ENCODE measurements at regions not wholly inside any gene's neighbourhood (a gene's known extent, or its start where the extent isn't known, plus 50 kb on each side); places are given as distances from the start of the nearest gene placed in this dataset.

DNA sequence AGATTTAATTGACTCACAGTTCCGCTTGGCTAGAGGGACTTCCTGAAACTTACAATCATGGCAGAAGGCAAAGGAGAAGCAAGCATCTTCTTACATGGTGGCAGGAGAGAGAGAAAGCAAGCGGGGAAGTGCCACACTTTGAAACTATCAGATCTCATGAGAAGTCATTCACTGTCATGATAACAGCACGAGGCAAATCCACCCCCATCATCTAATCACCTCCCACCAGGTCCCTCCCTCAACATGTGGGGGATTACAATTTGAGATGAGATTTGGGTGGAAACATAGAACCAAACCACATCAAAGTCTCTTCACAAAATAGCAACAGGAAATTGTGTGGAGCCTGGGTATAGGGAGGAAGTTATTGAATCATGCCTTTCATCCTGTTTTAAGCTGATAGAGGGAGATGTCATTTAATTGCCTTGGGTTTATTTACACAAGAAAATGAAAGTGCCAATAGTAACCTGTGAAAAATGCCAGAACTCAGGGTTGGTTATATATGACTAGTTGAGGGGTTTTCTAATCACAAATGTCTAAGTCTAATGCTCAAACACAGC is 624.8 kb upstream of the LMCD1 start:
- H3K36me3 ChIP-seq (ENCODE audit: low read depth) = no peaks in the 10 kb centered on the region
- H2AFZ ChIP-seq = no peak overlapping the region
- no peak overlapping the region for H3K9ac ChIP-seq
- no peaks in the 10 kb centered on the region for H3K9me2 ChIP-seq (ENCODE audit: insufficient read depth)
- H3K9me3 ChIP-seq (ENCODE audit: low read depth) = no peaks in the 10 kb centered on the region
- no peak overlapping the region for H3K27ac ChIP-seq
- no peaks in the 10 kb centered on the region for H3K79me2 ChIP-seq (ENCODE audit: insufficient read depth)
- in situ Hi-C loops (cut with MboI) = no loop called here
- DNase-seq = no peak
- H3K27me3 ChIP-seq (replicated peaks; ENCODE audit: insufficient read depth) = no peaks in the 10 kb centered on the region
- H3F3A ChIP-seq (ENCODE audit: insufficient read depth) = no peaks in the 10 kb centered on the region
- WGBS, 2 experiments (ENCODE audit: low coverage in 1 of 2, low lambda C conversion rate in 2 of 2, missing lambda C conversion rate in 2 of 2) = 12 to 16% methylated on average over 3 of the region's 3 CpGs
- TF ChIP-seq EZH2phosphoT487 (IDR thresholded peaks at IDR 0.05; ENCODE audit: insufficient read depth, low read depth) (no peak), EZH2 (IDR thresholded peaks at IDR 0.05; ENCODE audit: insufficient read depth, poor library complexity, severe bottlenecking) (no peak)
- no peak overlapping the region for H3K4me2 ChIP-seq (ENCODE audit: unreplicated experiment)
- H3K4me3 ChIP-seq = no peak overlapping the region
- no peaks in the 10 kb centered on the region for H3K4me1 ChIP-seq (ENCODE audit: insufficient read depth)
- H4K20me1 ChIP-seq (ENCODE audit: insufficient read depth) = no peaks in the 10 kb centered on the region

DNA sequence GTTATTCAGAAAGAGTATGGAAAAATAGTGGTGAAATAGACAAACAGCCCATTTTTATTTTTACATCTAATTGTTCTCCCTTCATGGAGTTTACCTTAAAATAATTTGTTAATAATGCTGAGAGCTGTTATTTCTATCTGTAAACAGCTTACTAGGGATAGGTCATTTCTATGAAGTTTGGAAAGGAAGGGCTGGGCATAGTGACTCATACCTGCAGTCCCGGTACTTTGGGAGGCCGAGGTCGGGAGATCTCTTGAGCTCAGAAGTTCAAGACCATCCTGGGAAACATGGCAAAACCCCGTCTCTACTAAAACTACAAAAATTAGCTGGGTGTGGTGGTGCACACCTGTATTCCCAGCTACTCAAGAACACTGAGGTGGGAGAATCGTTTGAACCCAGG is 624.3 kb upstream of the LMCD1 start:
- DNase-seq = no peak

GRCh38 chr3:7879572-7879971 is 622.1 kb upstream of the LMCD1 start:
- no peaks in the 10 kb centered on the region for H4K20me1 ChIP-seq (ENCODE audit: insufficient read depth)
- no peak for TF ChIP-seq EZH2 (IDR thresholded peaks at IDR 0.05; ENCODE audit: insufficient read depth, poor library complexity, severe bottlenecking)
- TF ChIP-seq EZH2phosphoT487 (IDR thresholded peaks at IDR 0.05; ENCODE audit: insufficient read depth, low read depth) = no peak
- no peaks in the 10 kb centered on the region for H3K27me3 ChIP-seq (replicated peaks; ENCODE audit: insufficient read depth)
- H3K4me2 ChIP-seq (ENCODE audit: unreplicated experiment) = no peak overlapping the region
- H3K9me2 ChIP-seq (ENCODE audit: insufficient read depth) = no peaks in the 10 kb centered on the region
- no peaks in the 10 kb centered on the region for H3F3A ChIP-seq (ENCODE audit: insufficient read depth)
- no peak overlapping the region for H2AFZ ChIP-seq
- no peaks in the 10 kb centered on the region for H3K79me2 ChIP-seq (ENCODE audit: insufficient read depth)
- no peaks in the 10 kb centered on the region for H3K36me3 ChIP-seq (ENCODE audit: low read depth)
- no peak overlapping the region for H3K27ac ChIP-seq
- H3K9me3 ChIP-seq (ENCODE audit: low read depth) = no peaks in the 10 kb centered on the region
- in situ Hi-C loops (cut with MboI) = no loop called here
- WGBS, 2 experiments (ENCODE audit: low coverage in 1 of 2, low lambda C conversion rate in 2 of 2, missing lambda C conversion rate in 2 of 2) = 0 to 6% methylated on average over 1 of the region's 1 CpG
- no peak overlapping the region for H3K9ac ChIP-seq
- H3K4me1 ChIP-seq (ENCODE audit: insufficient read depth) = no peaks in the 10 kb centered on the region
- DNase-seq = no peak
- H3K4me3 ChIP-seq = no peak overlapping the region

More for the DNA sequence above, 624.3 kb upstream of the LMCD1 start:
- Histone ChIP-seq H2AFZ (no peak overlapping the region), H3F3A (ENCODE audit: insufficient read depth) (no peaks in the 10 kb centered on the region), H3K27me3 (replicated peaks; ENCODE audit: insufficient read depth) (no peaks in the 10 kb centered on the region), H3K4me1 (ENCODE audit: insufficient read depth) (no peaks in the 10 kb centered on the region), H3K9ac (no peak overlapping the region), H4K20me1 (ENCODE audit: insufficient read depth) (no peaks in the 10 kb centered on the region), H3K4me3 (no peak overlapping the region), H3K79me2 (ENCODE audit: insufficient read depth) (no peaks in the 10 kb centered on the region), H3K27ac (no peak overlapping the region), H3K4me2 (ENCODE audit: unreplicated experiment) (no peak overlapping the region), H3K36me3 (ENCODE audit: low read depth) (no peaks in the 10 kb centered on the region), H3K9me3 (ENCODE audit: low read depth) (no peaks in the 10 kb centered on the region), H3K9me2 (ENCODE audit: insufficient read depth) (no peaks in the 10 kb centered on the region)
- WGBS, 2 experiments (ENCODE audit: low coverage in 1 of 2, low lambda C conversion rate in 2 of 2, missing lambda C conversion rate in 2 of 2) = 20 to 32% methylated on average over 5 of the region's 5 CpGs
- TF ChIP-seq EZH2phosphoT487 (IDR thresholded peaks at IDR 0.05; ENCODE audit: insufficient read depth, low read depth) (no peak), EZH2 (IDR thresholded peaks at IDR 0.05; ENCODE audit: insufficient read depth, poor library complexity, severe bottlenecking) (no peak)
- in situ Hi-C loops (cut with MboI) = no loop called here

GRCh38 chr3:7881946-7882345 is 619.7 kb upstream of the LMCD1 start:
- no peak overlapping the region for H2AFZ ChIP-seq
- H3K4me3 ChIP-seq = no peak overlapping the region
- H3K36me3 ChIP-seq (ENCODE audit: low read depth) = no peaks in the 10 kb centered on the region
- H4K20me1 ChIP-seq (ENCODE audit: insufficient read depth) = no peaks in the 10 kb centered on the region
- no peaks in the 10 kb centered on the region for H3K27me3 ChIP-seq (replicated peaks; ENCODE audit: insufficient read depth)
- H3F3A ChIP-seq (ENCODE audit: insufficient read depth) = no peaks in the 10 kb centered on the region
- H3K79me2 ChIP-seq (ENCODE audit: insufficient read depth) = no peaks in the 10 kb centered on the region
- no peaks in the 10 kb centered on the region for H3K9me2 ChIP-seq (ENCODE audit: insufficient read depth)
- no peak overlapping the region for H3K27ac ChIP-seq
- H3K9me3 ChIP-seq (ENCODE audit: low read depth) = no peaks in the 10 kb centered on the region
- no peaks in the 10 kb centered on the region for H3K4me1 ChIP-seq (ENCODE audit: insufficient read depth)
- no peak overlapping the region for H3K4me2 ChIP-seq (ENCODE audit: unreplicated experiment)
- DNase-seq = no peak
- TF ChIP-seq EZH2phosphoT487 (IDR thresholded peaks at IDR 0.05; ENCODE audit: insufficient read depth, low read depth) = no peak
- TF ChIP-seq EZH2 (IDR thresholded peaks at IDR 0.05; ENCODE audit: insufficient read depth, poor library complexity, severe bottlenecking) = no peak
- H3K9ac ChIP-seq = no peak overlapping the region
- 22 to 29% methylated on average over 2 of the region's 2 CpGs for WGBS, 2 experiments (ENCODE audit: low coverage in 1 of 2, low lambda C conversion rate in 2 of 2, missing lambda C conversion rate in 2 of 2)
- in situ Hi-C loops (cut with MboI) = no loop called here

DNA sequence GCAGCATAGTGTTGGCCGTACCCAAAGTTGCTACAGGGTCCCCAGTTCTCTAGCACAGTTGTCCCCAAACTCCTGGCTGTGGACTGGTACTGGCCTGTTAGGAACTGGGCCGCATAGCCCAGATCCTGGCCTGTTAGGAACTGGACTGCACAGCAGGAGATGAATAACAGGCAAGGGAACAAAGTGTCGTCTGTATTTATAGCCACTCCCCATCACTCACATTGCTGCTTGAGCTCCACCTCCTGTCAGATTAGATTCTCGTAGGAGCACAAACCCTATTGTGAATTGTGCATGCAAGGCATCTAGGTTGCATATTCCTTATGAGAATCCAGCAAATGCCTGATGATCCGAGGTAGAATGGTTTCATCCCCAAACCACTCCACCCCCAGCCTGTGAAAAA is 604.0 kb upstream of the LMCD1 start:
- no peaks in the 10 kb centered on the region for H3K9me2 ChIP-seq (ENCODE audit: insufficient read depth)
- H3K9me3 ChIP-seq (ENCODE audit: low read depth) = no peaks in the 10 kb centered on the region
- in situ Hi-C loops (cut with MboI) = no loop called here
- H3K27me3 ChIP-seq (replicated peaks; ENCODE audit: insufficient read depth) = no peaks in the 10 kb centered on the region
- H3K4me1 ChIP-seq (ENCODE audit: insufficient read depth) = no peaks in the 10 kb centered on the region
- H3K79me2 ChIP-seq (ENCODE audit: insufficient read depth) = no peaks in the 10 kb centered on the region
- no peak overlapping the region for H3K9ac ChIP-seq
- no peak for DNase-seq
- H2AFZ ChIP-seq = no peak overlapping the region
- TF ChIP-seq EZH2phosphoT487 (IDR thresholded peaks at IDR 0.05; ENCODE audit: insufficient read depth, low read depth) (no peak), EZH2 (IDR thresholded peaks at IDR 0.05; ENCODE audit: insufficient read depth, poor library complexity, severe bottlenecking) (no peak)
- WGBS, 2 experiments (ENCODE audit: low coverage in 1 of 2, low lambda C conversion rate in 2 of 2, missing lambda C conversion rate in 2 of 2) = 23% methylated on average over 5 of the region's 5 CpGs
- no peaks in the 10 kb centered on the region for H4K20me1 ChIP-seq (ENCODE audit: insufficient read depth)
- no peaks in the 10 kb centered on the region for H3K36me3 ChIP-seq (ENCODE audit: low read depth)
- H3F3A ChIP-seq (ENCODE audit: insufficient read depth) = no peaks in the 10 kb centered on the region
- no peak overlapping the region for H3K4me2 ChIP-seq (ENCODE audit: unreplicated experiment)
- no peak overlapping the region for H3K4me3 ChIP-seq
- H3K27ac ChIP-seq = no peak overlapping the region

Data from GM23248 (cell line).